CD4-positive, alpha-beta T cell treated with Interleukin-15 for 1 hour (primary cell): ENCODE measurements at regions not wholly inside any gene's neighbourhood (a gene's known extent, or its start where the extent isn't known, plus 50 kb on each side); places are given as distances from the start of the nearest gene placed in this dataset.

Experiments
- DNase-seq: peaks from one replicate; pipeline ENCODE4 v3.0.0-alpha.2; 2020

DNA sequence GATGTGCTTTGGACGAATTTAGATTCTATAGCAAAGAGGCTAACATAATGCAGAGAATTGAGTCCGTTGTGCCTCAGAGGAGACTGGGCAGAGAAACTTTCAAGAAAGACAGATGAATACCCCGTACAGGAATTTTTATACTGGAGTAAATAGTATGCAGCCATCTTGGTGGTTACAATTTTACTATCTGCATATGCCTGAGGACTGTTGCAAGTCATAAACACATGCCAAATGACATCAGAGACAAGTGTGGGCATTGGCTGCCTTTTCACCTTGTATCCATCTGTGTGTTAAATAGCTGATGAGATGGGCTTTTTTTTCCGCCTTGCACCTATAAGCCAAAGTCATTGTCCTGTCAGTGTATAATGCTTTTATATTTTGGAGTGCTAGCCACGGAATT, 267.5 kb upstream of the SP4 start:
- DNase-seq = no peak

DNA sequence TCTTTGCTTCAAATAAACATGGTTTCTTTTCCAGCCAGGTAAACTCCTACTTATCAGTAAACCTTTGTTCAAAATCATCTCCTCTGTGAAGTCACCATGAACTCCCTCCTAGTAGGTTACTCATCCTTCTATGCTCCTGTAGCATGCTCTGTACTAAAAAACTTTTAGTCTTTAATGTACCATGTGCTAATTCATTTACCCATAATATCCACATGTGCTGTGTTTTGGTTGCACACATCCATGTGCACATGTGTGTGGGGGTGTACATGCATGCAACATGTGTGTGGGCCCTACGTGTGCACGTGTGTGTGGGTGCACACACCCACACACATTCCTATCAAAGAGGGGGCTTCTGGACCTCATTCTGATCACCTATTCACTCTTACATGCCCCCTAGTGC, 259.9 kb upstream of the SP4 start:
- DNase-seq = no peak

DNA sequence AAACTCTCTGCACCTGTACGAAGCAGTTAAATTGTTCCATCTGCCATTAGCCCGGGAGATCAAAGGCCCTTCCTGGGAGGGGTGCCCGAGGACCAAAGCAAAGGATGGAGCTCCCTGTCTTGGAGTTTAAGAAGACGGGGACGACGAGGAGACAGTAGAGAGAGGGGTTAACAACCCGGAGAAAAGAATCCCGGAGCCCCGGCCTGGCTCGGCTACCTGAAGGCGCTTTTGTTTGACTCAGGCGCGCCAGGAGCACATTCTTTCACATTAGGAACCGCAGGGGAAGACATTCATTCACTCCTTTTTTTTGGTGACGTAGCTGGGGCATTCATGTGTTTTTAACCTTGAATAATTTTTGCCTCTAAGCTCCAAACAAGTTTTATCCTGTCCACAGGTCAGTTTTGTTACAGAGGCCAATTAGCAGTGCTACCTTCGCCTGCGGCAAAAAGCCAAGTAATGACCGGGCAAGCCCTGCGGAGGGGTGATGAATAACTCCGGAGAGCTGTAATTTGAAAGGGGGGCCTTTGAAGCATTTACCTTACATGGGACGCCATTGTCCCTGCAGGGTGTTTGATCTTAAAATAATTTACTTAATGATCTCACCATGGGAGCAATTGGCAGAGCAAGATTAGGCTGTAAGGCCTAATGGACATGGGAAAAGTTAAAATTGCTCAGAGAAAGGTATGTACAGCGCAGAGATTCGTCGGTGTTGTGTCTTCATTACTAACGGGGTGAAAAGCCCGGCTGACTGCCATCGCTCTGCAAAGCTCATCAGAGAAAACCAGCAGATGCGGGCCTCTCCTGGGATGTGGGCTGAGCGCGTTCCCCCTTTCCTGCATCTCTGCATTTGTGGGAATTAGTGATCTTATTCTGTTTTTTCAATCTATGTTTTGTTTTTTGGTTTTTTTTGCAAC, 258.0 kb upstream of the SP4 start:
- no peak for DNase-seq

DNA sequence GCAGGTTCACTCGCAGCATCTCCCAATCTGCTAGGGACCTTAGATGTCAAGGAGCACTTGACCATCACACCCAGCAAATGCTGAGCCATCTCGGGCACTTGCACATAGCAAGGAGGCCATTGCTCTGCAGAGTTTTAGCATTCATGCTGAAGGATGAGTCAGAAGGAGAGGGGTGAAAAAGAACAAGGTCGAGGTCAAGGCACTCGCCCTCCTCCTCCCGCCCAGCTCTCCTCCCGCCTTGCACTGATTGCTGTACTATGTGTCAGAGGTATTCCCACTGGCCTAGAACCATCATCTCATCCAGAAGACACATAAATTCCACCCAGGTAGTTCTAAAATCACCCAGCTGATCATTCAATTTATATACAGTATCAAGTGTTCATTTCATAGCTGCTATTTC, 255.1 kb upstream of the SP4 start:
- DNase-seq = no peak

DNA sequence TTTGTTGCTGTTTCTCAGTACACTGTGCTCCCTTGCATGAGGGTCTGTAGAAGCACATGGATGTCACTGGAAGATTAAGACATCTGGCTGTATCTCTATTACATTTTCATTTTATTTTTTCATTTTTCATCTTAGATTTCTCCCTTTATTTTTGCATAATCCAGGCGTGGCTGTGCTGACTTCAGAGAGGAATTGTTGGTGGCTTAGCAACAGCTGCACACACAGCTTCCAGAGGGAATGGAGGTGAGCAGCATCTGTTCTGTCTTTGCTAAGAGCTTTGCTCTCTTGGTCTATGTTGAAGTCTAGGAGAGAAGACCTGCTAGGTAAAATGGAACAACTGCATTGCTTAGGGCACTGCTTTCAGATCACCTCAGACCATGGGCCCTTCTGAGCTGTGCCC, 254.4 kb upstream of the SP4 start:
- DNase-seq = no peak

DNA sequence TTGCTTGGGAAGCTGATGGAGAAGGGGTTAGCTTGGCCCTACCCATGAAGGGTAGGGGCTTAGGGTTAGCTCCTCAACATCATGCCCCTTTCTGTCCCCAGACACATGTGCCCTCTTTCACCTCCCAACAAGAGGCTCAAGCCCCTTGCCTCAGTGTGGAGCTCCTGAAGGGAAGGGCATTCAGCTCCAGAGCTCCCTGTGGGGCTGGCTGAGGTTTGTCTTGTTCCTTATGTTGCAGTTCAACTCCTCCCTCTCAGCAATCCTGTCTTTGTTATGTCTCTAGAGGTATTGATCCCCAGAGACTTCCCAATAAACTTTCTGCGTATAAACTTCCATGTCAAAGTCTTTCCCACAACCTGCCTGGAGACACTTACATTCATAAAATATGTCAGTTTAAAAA, 252.2 kb upstream of the SP4 start:
- no peak for DNase-seq

DNA sequence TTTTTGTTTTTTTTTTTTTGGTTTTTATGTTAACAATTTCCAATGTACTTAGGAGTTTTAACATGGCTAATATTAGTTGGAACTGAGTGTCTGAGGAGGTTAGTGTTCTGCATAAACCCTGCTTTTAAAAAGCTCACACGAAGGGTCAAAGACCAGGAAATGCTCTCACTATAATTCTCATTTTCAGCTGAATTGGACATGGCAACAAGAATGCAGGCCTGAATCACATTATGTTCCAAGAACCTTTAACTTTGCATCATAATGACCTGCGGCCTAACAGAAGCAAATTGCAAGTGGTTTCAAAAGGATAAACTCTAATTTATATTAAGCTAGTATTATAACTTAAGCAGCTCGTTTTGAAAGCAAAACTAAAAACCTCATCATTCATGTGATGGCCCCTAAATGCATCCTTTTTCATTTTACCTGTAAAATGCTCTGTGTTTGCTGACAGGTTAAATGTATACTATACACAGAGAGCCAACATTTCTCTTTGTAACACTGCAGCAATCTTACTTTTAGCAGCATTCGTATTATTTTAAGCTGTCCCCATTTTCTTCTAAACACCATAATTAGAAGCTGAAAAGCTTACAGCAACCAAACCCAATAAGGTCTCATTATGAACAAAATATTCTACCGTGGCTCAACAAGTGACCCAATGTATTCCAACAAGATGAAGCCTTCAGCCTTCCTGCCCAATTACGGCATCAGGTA, 242.8 kb upstream of the SP4 start:
- DNase-seq = no peak

DNA sequence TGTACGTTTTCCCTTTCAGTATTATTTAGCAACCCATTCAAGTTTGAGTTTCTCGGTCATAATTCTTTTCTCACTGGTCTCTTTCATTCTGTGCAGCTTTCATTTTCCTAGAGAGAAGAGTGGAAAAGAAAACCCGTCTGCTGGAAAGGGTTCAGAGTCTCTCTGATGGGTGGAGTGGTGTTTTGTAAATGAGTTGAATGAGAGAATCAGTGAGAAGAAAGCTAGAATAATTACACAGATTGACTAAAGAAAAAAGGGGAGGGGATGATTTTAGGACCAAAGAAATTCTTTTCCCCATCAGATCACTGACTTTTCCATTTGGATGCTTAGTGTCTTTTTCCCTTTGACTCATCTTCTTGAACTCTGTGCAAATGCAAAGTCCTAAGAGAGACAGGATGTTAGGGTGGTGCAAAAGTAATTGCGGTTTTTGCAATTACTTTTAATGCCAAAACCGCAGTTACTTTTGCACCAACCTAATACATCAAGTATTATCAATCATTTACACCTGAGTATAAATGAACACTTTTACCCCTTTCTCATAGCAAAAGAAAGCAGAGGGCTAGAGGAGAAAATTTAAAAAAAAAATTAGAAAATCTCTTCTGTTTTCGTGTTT, 242.1 kb upstream of the SP4 start:
- no peak for DNase-seq

DNA sequence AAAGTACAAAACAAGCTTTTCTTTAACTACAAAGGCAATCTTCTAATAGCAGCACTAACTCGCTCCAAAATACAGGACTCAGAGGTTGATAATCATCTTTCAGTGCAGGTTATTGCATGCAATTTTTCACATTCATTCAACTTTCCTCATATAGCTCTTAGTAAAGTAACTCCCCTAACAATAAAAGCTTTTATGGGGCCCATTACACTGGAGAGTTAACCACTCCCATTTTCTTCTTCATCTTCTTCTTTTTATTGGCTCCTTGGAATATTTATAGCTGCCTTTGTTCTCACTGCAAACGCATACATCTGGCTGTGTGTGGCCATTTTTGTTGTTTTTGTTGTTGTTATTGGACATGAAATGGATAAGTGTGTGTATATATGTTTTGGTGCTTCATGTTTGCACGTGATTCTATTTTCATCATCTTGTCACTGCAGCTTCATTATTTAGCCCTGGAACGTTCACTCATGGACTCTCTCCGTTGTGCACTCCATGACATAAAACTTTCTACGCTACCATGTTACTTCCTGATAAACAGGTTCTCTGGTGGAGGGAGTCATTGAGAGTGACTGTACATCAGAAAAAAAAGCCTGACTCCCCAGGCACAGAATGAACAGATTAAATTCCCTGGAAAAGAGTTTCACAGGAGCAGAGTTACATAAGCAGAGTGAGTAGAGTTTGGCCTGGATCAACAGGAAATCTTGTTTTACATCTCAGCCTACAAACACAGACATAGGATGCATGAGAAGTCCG, 236.4 kb upstream of the SP4 start:
- DNase-seq = no peak

DNA sequence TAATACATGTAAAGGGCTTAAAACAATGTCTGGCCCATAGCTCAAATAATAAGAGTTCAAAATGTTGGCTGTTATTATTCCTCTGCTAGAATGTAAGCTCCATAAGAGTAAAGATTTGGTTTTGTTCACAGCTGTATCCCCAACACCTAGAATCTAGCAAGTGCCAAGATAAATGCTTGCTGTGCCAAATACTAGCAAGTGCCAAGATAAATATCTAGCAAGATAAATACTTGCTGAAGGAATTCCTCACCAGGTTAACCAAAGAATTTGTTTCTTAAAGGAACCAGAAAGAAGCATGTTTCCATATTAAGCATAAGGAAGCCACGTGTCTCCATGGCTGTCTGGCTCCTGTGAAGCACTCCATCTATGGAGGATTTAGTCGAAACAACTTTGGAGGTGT, 235.2 kb upstream of the SP4 start:
- no peak for DNase-seq

DNA sequence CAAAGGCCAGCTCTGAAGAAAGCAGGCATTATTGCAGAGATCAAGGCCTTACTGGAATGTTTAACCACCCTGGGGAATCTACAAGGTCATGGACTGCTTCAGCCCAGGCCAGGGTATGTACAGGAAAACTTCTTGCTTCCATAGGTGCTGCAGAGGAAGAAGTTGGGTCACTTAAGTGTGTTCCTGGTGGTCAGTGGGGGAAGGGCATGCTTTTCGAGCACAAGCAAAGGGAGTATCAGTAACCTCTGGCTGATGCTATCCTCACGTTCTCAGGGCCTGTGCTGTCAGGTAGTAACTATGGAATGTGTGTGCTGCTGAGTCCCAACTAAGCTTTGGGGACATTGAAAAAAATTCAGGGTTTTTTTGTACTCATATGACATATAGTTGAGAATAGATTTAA, 234.0 kb upstream of the SP4 start:
- DNase-seq = no peak

DNA sequence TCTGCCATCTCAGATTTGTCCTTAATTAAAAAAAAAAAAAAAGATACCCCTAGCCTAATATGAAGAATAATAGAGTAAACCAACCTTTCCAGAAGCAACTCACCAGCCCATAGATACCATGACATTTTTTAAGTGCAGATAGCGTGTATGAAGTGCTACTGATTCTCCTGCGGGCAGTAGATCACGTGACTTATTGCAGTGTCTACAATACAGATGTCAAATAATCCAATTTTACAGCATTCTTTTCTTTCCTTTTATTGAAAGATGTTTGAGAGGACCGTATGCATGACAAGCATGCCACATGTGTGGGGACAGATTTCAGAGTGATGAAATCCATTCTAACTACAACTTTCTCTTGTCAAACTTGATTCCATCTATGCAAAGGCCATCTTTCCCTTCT, 232.9 kb upstream of the SP4 start:
- DNase-seq = no peak

DNA sequence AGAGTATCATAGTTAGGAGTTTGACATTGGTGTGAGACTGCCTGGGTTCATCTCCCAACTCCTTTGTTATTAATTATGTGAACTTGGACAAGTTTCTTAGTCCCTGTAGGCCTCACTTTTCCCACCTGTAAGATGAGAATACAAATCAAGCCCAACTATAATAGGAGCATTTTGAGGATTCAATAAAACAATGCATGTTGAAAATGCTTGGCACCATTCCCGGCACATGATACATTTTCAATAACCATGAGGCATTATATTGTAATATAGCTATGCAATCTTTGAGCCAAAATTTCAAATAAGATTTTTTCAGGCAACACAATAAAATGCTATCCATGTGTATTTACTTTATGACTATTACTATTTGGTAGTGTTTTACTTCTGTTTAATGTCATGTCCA, 229.0 kb upstream of the SP4 start:
- DNase-seq = no peak

DNA sequence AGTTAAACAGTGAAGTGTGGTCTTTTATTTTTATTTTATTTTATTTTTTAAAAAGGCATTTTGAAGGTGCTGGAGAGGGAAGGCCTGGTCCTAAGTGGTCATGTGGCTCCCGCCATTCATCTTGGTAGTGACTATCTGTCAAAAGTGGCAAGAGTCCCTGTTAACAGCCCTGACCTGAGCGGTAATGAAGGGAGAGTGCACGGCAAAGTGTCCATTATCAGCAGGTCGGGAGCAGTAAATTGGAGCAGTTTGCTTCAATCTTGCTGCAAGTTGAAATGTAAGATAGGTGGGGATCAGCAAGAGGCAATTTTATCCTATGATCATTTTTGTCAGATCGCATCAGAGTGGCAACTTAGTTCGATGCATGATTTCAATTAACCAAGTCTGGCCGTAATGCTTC, 227.4 kb upstream of the SP4 start:
- DNase-seq = no peak

DNA sequence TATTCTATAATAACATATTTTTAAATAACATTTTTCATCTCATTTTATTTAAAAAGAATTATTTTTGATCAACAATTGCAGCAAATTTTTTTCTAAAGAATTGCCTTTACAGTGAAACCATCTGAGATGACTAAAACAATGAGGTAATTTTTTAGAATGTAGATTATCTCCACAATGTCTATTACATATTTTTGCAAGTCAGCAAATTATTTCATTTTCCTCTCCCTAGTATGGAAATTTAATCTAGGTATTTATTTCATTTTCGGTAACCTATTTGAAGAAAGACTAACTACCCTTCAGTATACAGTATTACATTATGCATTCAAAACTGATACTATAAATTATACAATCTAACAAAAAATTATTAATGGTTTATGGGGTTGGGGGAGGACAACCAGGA, 213.2 kb upstream of the SP4 start:
- no peak for DNase-seq

DNA sequence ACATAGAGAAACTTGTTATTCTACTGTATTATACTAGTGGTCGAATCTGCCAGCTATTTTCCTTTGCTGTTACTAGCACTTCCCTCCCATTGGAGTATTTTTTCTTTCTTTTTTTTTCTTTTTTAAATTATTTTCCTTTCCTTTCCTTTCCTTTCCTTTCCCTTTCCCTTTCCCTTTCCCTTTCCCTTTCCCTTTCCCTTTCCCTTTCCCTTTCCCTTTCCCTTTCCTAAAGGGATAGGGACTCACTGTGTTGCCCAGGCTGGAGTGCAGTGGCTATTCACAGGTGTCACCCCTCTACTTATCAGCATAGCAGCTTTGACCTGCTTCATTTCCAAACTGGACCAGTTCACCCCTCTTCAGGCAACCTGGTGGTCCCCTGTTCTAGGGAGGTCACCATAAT, 212.6 kb upstream of the SP4 start:
- DNase-seq = no peak

DNA sequence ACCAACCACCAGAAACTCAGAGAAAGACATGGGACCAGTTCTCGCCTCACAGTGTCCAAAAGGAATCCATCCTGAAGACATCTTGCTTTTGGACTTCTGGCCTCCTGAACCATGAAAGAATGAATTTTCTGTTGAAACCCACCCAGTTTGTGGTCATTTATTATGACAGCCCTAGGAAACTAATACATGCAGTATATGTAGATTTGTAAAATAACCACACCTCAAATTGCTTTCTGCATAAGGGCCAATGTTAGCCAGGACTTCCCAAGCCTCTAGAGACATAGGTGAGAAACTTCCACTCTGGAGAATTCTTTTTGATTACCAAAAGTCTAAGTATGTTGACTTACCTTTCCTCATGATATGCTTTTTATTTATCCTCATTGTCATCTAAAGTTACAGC, 210.5 kb upstream of the SP4 start:
- no peak for DNase-seq

DNA sequence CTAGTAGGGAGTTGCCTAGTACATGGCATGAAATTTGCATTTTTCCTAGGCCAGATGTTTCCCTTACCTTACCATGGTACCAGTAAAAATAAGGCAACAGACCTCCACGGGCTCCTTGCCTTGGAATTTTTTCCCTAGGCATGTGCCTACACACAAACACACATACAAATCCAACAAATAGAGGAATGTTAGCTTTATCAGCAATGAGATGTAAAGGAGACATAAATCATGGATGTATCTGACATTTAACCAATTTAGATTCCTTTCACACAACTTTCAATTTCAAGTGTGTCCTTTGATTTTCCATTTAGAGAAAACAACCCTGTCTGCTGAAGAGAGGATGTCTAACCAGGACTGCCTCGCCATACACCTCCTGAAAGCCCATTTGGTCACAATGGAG, 209.7 kb upstream of the SP4 start:
- DNase-seq = no peak

DNA sequence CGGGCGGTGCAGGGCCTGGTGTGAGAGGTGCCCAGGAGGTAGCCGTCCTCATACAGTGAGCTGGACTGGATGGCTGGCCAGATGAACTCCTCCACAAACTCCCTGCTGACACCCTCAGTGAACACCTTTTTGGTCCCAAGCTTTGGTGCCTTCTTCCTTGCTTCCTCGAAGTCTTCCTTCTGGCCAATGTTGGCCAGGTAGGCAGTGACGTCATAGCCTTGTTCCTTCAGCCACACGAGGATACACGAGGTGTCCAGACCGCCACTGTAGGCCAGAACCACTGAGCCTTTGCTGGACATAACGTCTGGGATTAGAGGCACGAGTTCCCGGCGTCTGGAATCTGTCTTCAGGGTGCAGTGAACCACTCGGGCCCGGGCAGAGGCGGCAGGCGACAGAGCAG, 206.8 kb upstream of the SP4 start:
- no peak for DNase-seq

DNA sequence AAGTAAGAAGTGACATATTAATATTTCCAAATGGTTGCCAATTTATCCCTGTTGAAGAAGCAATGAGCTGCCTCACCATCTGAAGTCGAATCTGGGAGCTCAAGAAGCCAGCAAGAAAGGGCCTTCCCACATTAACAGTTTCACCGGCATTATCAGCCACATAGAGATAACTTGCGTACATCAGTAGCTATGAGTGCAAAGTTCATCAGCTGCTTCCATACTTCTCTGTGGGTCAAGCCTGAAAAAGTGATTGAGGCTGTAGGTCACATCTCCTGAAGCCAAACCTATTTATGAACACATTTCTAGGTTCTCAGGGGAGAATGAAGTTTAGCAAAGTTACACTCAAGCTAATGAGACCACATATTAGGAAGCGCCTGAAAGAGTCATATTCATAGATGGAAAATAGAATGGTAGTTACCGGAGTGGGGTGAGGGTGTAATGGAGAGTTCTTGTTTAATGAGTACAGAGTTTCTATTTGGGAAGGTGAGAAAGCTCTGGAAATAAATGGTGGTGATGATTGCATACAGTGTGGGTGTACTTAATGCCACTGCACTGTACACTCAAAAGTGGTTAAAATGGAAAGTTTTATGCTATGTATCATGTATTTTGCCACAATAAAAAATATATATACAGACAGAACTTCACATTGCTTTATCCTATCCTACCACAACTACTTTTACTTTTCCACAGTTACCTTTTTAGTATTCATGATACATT, 189.3 kb upstream of the SP4 start:
- no peak for DNase-seq

DNA sequence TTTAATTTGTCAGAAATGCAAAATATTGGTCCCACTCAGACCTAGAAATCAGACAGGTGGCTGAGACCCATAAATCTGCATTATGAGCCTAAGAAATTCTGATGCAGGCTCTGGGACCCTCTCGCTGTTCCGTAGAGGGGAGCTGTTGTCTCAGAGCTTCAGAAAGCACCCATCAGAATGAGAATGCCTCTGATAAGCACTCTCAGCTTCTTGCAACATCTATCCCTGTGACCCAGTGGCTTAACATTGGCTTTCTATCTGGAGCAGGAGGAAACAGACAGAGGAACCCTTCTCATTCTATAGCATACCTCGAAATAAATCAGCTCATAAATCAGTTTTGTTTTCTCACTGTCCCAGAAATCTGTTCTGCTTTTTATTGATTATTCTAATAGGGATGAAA, 184.6 kb upstream of the SP4 start:
- DNase-seq = no peak

DNA sequence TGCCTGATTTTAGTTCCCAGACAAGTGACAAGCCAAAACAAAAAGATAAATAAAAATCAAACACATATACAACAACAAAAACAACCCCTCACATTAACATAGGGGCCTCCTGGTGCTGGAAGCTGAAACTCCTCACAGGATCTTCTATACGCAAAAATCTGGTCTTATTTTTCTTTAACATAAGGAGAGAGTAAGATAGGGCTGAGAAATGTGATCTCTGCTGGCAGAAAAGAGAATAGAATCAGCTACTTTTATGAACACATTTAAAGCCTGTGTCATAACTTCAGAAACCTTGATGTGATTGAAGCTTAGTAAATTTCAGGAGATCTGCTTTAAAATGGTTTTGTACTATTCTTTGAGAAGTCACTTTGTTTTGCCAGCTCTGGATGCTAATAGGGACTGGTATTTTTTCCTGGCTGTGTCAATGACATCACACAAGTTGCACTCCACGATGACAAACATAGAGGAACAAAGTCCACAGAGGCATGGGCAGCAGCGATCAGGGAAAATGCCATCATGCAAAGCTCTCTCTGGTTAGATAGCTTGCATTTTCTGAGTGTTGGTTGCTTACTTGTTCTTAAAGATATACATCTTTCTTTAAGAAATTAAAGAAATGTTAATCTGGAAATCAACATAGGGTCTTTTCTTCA, 176.6 kb upstream of the SP4 start:
- no peak for DNase-seq
